Muscle of leg (tissue), 3 donors: ENCODE measurements at regions not wholly inside any gene's neighbourhood (a gene's known extent, or its start where the extent isn't known, plus 50 kb on each side); places are given as distances from the start of the nearest gene placed in this dataset.

Experiments used
- DNase-seq: peaks from one replicate; pipeline ENCODE4 v3.0.0; 2013
- H3K27ac ChIP-seq: one replicate; pipeline ENCODE4 v1.5.1; 2013; ENCODE audit warnings: mild to moderate bottlenecking, low read length, control low read depth
- H3K27me3 ChIP-seq: one replicate; pipeline ENCODE4 v1.6.1; 2013; ENCODE audit warnings: low read length; ENCODE audit not compliant: control insufficient read depth, insufficient read depth
- H3K36me3 ChIP-seq: one replicate; pipeline ENCODE4 v1.6.1; 2013; ENCODE audit warnings: low read length; ENCODE audit not compliant: control insufficient read depth, insufficient read depth
- H3K4me1 ChIP-seq: one replicate; pipeline ENCODE4 v1.6.1; 2013; ENCODE audit warnings: low read length; ENCODE audit not compliant: control insufficient read depth, insufficient read depth
- H3K4me3 ChIP-seq: one replicate; pipeline ENCODE4 v1.5.1; 2013; ENCODE audit warnings: low read length, control low read depth
- H3K9me3 ChIP-seq: replicated peaks from 2 replicates; pipeline ENCODE4 v1.6.1; 2013; ENCODE audit warnings: low read depth, low read length; ENCODE audit not compliant: control insufficient read depth
- WGBS: methylation state at CpG from one replicate; pipeline ENCODE4 v1.1.5; 2013; ENCODE audit warnings: missing lambda C conversion rate; ENCODE audit not compliant: insufficient coverage; 5-methylcytosine and 5-hydroxymethylcytosine counted together

GRCh38 chr4:149102765-149103164 lies 660.6 kb upstream of the NR3C2 start:
- DNase-seq, result no peak
- Histone ChIP-seq H3K36me3 (no peaks in the 10 kb centered on the region), H3K4me1 (no peaks in the 10 kb centered on the region), H3K27ac (no peak overlapping the region), H3K4me3 (no peak overlapping the region), H3K27me3 (no peaks in the 10 kb centered on the region), H3K9me3 (peaks cover 4% of the 10 kb centered on the region)

- no peak overlapping the region for H3K4me3 ChIP-seq
- H3K27ac ChIP-seq, result no peak overlapping the region
Observed at GRCh38 chr4:149101649-149102048, 659.4 kb upstream of the NR3C2 start.

GRCh38 chr4:149095811-149096210 lies 653.6 kb upstream of the NR3C2 start:
- H3K4me3 ChIP-seq, result no peak overlapping the region
- WGBS, result no CpG with 5 or more reads among the region's 1 CpG
- DNase-seq, result peak; percentile 88
- H3K36me3 ChIP-seq, result no peaks in the 10 kb centered on the region
- no peak overlapping the region for H3K27ac ChIP-seq
- H3K4me1 ChIP-seq, result no peaks in the 10 kb centered on the region
- peaks cover 15% of the 10 kb centered on the region for H3K9me3 ChIP-seq
- H3K27me3 ChIP-seq, result no peaks in the 10 kb centered on the region

More at GRCh38 chr4:149101649-149102048, 659.4 kb upstream of the NR3C2 start:
- no peak for DNase-seq
- Histone ChIP-seq H3K27me3 (no peaks in the 10 kb centered on the region), H3K9me3 (peaks cover 8% of the 10 kb centered on the region), H3K36me3 (no peaks in the 10 kb centered on the region), H3K4me1 (no peaks in the 10 kb centered on the region)
- no CpG with 5 or more reads among the region's 2 CpGs for WGBS

- H3K9me3 ChIP-seq, result peaks cover 15% of the 10 kb centered on the region
- DNase-seq, result peak; percentile 65
Observed at GRCh38 chr4:149095001-149095400, 652.8 kb upstream of the NR3C2 start.

GRCh38 chr4:149084144-149084543 lies 641.9 kb upstream of the NR3C2 start:
- DNase-seq, result no peak
- 57% methylated on average over 1 of the region's 4 CpGs for WGBS
- no peaks in the 10 kb centered on the region for H3K36me3 ChIP-seq
- H3K27ac ChIP-seq, result no peak overlapping the region
- H3K9me3 ChIP-seq, result no peaks in the 10 kb centered on the region
- no peaks in the 10 kb centered on the region for H3K4me1 ChIP-seq
- no peak overlapping the region for H3K4me3 ChIP-seq
- no peaks in the 10 kb centered on the region for H3K27me3 ChIP-seq

More at GRCh38 chr4:149095001-149095400, 652.8 kb upstream of the NR3C2 start:
- Histone ChIP-seq H3K4me3 (no peak overlapping the region), H3K27ac (no peak overlapping the region), H3K4me1 (no peaks in the 10 kb centered on the region), H3K27me3 (no peaks in the 10 kb centered on the region), H3K36me3 (no peaks in the 10 kb centered on the region)

- WGBS, result no CpG with 5 or more reads among the region's 1 CpG
Observed at GRCh38 chr4:149077181-149077580, 635.0 kb upstream of the NR3C2 start.

GRCh38 chr4:149076401-149076800 lies 634.2 kb upstream of the NR3C2 start:
- no peaks in the 10 kb centered on the region for H3K36me3 ChIP-seq
- H3K4me1 ChIP-seq, result no peaks in the 10 kb centered on the region
- DNase-seq, result peak; percentile 82
- no peaks in the 10 kb centered on the region for H3K27me3 ChIP-seq
- H3K27ac ChIP-seq, result no peak overlapping the region
- no peaks in the 10 kb centered on the region for H3K9me3 ChIP-seq
- WGBS, result 0% methylated on average over 1 of the region's 1 CpG
- no peak overlapping the region for H3K4me3 ChIP-seq

More at GRCh38 chr4:149077181-149077580, 635.0 kb upstream of the NR3C2 start:
- Histone ChIP-seq H3K4me3 (no peak overlapping the region), H3K9me3 (no peaks in the 10 kb centered on the region), H3K27ac (no peak overlapping the region), H3K36me3 (no peaks in the 10 kb centered on the region), H3K27me3 (no peaks in the 10 kb centered on the region), H3K4me1 (no peaks in the 10 kb centered on the region)
- DNase-seq, result no peak

GRCh38 chr4:149072384-149072783 lies 630.2 kb upstream of the NR3C2 start:
- Histone ChIP-seq H3K4me1 (no peaks in the 10 kb centered on the region), H3K27me3 (no peaks in the 10 kb centered on the region), H3K36me3 (no peaks in the 10 kb centered on the region), H3K9me3 (no peaks in the 10 kb centered on the region), H3K4me3 (no peak overlapping the region), H3K27ac (no peak overlapping the region)
- DNase-seq, result no peak

GRCh38 chr4:149065753-149066152 lies 623.5 kb upstream of the NR3C2 start:
- WGBS, result no CpG with 5 or more reads among the region's 1 CpG
- H3K27ac ChIP-seq, result no peak overlapping the region
- no peaks in the 10 kb centered on the region for H3K27me3 ChIP-seq
- no peak overlapping the region for H3K4me3 ChIP-seq
- H3K9me3 ChIP-seq, result peaks cover 5% of the 10 kb centered on the region
- no peaks in the 10 kb centered on the region for H3K36me3 ChIP-seq
- no peak for DNase-seq
- H3K4me1 ChIP-seq, result no peaks in the 10 kb centered on the region

GRCh38 chr4:149062997-149063396 lies 620.8 kb upstream of the NR3C2 start:
- Histone ChIP-seq H3K4me3 (no peak overlapping the region), H3K4me1 (no peaks in the 10 kb centered on the region), H3K9me3 (peaks cover 5% of the 10 kb centered on the region), H3K36me3 (no peaks in the 10 kb centered on the region), H3K27me3 (no peaks in the 10 kb centered on the region), H3K27ac (no peak overlapping the region)
- 33% methylated on average over 1 of the region's 2 CpGs for WGBS
- no peak for DNase-seq

- Histone ChIP-seq H3K27me3 (no peaks in the 10 kb centered on the region), H3K27ac (no peak overlapping the region), H3K4me1 (peaks cover 2% of the 10 kb centered on the region), H3K36me3 (no peaks in the 10 kb centered on the region), H3K9me3 (no peaks in the 10 kb centered on the region), H3K4me3 (no peak overlapping the region)
- 40% methylated on average over 2 of the region's 3 CpGs for WGBS
- no peak for DNase-seq
Observed at GRCh38 chr4:149057594-149057993, 615.4 kb upstream of the NR3C2 start.
